HG02840 (cell line): ENCODE measurements at regions not wholly inside any gene's neighbourhood (a gene's known extent, or its start where the extent isn't known, plus 50 kb on each side); places are given as distances from the start of the nearest gene placed in this dataset.

Source experiments
- ATAC-seq: cut with Tn5 transposase; IDR thresholded peaks from one replicate; pipeline ENCODE4 v1.9.1; 2021; ENCODE audit warnings: mild to moderate bottlenecking, moderate library complexity, moderate number of reproducible peaks; ENCODE audit not compliant: unreplicated experiment, low FRiP score

DNA sequence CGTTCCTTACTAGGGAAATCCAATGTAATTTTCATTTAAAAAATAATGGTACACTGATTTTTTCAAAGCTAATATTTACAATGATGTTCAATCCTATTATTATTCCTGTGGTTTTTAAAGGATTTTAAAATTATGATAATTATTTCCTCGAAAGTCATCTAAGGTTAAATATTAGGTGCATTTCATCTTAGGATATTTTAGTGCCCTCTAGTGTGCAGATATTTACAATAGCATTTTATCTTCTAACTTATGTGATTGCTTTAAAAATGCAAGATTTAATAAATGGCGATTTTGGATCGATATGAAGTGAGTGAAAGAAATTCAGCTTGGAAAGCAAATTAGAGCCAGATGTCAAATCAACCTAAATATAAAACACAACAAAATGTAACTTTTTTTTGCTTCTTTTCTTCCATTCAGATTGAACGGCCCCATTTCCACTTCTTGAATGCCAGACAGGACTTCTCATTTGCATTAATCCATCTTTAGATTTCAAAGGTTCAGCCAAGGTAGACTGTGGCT is 293.5 kb downstream of the SLC6A15 start:
- no peak for ATAC-seq

DNA sequence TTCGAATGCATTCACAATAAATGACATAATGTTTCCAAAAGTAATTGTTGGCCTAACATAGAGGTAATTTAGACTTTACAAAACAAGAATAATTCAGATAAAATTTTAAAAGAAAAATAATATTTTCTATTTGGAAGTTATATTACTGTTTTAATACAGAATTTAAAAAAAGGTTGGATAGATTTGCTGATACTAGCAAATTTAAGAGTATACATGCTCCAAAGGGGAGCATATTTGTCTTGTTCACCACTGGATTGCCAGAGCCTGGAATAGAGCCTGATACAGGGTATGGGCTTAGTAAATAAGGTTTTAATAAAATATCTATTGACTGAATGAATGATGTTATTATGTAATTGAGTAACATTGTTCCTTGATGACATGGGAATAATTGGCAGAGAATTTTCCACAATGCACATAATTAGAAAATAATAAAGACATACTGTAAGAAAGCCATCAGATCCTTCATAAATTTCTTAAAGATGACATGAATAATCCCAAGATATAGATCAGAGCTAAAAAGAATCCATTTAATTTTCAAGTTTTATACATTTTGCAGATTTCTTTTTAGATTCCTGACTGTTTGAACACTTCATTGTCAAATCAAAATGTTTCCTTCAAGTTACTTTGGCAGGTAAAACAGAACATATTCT is 305.3 kb downstream of the SLC6A15 start:
- ATAC-seq: no peak

DNA sequence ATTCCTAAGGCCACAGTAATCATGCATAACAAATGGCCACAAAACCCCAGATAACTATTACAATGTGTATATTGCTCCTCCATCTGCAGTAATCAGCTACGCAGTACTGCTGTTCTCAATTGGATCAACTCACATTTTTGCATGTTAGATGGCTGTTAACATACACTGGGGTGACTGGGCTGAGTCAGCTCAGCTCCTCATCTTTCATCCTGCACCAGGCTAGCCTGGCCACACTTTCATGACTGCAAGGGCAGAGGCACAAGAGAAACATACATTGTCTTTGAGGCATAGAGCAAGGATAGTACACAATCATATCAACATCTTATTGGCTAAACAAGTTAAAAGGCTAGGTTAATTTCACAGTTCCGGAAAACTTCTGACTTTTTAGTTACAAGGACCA is 306.6 kb downstream of the SLC6A15 start:
- ATAC-seq: no peak

DNA sequence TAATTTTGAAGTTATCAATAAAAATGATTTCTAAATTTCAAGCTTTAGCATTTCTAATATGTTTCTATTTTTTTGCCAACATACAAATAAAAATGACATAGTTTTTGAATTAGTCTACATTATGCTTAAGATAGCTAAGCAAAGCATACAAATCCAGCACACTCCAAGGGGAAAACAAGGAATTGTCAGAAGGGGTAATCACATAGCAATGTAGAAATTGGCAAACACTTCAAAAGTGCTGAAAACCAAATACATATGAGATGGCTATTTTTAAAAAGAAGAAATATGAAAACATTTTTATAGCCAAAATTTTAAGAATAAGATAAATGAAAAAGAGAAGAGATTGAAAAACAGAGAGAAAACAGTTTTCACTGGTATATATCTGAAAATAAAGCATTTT is 308.0 kb downstream of the SLC6A15 start:
- ATAC-seq: no peak

DNA sequence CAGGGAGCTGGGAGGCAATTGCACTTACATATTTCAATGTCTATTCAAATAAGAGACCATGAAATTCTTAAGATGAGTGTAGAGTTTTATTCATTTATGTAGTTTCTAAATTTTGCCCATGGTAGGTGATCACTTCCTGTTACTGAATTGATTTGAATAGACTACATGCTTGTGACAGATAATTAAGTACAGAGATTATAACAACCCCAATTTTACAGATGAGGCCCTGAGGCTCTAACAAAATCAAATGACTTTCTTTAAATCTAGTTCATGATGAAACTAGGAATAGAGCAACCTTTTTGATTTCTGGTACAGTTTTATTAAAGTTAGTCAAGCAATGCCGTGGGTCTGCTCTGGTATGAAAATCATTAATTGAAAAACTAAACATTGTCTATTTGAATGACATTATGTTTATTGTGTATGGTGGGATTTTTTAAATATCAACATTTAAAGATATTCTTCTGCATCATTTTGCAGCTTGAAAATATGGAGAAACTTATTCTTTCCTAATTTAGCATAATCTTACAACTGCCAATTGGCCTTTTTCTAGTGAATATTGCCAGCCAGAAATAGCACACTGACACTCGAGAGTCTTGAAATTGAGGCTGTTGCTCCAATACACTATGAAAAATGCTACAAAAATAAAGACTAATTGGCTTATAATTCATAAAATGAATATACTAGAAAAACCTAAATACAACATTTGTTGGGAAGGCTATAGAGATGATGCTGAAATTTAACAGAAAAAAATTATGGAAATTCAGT is 308.9 kb downstream of the SLC6A15 start:
- no peak for ATAC-seq

DNA sequence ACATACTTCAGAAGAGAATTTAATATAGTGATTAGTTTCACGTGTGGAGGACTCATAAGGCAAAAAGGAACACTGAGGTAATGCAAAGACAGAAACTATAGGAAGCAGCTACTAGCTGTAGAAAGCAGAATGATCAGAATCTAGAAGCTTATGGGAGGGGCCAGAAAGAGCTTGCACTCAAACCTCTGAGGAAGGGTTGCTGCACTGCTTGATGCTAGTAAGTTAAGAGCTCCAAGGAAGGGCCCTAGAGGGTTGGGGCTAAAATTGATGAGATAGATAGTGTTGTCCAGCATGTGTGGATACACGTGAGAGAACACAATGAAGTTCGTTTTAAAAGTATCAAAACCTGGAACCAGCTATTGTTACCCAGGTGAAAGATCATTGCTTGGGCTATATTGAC is 311.1 kb downstream of the SLC6A15 start:
- ATAC-seq: no peak

DNA sequence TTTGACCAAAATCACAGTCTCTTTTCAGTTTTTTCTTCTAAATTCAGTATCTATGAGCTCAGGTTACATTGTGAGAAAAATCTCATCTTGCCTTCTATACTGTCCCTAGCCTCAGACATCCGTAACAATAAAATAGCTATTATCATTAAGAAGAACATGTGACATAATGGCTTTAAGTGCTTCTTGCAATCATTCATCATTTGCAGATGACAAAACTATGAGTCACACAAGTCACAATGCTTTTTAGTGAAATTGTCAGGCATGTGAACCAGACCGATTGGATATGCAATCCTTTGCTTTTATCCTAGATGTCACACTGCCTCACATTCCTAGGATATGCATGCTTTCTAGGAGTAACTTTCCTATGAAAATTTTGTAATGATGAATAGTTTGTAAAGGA is 313.1 kb downstream of the SLC6A15 start:
- ATAC-seq: no peak

DNA sequence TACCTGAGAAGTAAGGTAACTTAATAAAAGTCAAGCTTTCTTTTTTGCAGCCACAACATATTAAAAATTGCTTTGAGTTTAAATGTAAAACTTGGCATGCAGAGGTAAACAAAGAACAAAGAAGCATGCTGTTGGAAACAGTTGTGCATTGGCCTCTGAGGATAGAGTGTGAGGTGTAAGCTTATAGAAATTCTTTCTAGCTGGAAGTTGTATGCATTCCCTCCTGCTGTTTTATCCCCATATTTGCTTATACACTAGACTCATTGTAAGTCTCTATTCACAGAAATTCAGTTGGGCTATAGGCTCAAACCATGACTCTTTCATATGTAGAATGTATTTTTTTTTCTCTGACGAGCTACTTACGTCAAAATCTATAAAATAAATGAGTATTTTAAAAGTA is 316.3 kb downstream of the SLC6A15 start:
- ATAC-seq: no peak

DNA sequence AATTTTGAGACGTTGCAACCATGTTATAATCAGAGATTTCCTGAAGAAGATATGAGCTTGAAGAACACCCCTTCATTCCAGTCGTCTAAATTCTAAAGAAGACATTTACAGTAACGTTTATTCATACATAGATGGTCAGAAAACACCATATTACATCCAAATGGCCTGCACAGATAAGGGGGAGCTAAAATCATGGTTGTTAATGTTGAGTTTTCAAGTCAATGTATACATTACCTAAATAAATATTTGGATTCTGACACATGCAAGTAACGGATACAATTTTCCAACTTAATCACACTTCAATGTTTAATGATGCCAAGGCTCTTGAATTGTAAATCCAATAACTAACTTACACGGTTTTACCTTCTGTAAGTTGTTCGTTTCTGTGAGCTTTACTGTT is 318.4 kb downstream of the SLC6A15 start:
- ATAC-seq: no peak

DNA sequence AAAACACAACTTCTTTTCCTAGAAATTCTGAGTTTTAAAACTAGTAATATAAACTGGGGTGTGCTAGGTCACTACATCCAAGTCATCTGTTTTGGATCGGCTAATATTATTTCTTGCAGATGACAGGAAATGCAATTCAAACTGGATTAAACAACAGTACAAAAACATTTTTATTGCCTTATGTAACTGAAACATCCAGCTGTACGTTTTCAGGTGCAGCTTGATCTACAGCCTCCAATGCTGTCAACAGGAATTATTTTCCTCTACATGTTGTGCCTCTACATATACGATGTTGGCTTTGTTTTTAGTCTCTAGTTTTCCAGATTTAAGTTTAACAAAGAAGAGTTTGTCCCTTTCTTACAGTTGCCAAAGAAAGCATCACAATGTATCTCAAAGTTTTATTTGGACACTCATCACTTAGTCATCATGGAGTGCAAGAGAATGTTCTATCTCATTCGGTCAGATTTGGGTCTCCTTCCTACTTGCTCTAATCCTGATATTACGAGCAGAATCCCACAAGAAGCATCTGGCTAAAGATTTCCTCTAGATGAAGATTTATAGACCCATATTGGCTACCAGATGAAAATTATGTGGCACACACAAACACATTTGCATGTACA is 326.7 kb downstream of the SLC6A15 start:
- no peak for ATAC-seq

DNA sequence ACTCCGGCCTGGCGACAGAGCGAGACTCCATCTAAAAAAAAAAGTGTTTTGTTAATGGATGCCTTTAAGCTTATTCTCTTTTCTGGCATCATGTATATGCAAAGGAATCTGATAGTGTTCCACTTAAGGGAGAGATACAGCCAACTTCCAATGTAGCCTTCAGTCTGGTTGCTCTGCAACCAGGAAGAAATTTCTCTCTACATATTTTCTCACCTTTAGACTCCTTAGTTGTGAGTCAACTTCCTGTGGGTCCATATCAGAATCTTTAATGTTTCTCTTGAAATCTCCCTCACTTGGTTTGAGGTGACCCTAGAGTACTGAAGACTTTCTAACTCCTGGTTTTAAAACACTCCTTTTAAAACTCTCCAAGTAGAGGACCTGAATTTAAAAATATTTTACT is 340.4 kb downstream of the SLC6A15 start:
- ATAC-seq: no peak

DNA sequence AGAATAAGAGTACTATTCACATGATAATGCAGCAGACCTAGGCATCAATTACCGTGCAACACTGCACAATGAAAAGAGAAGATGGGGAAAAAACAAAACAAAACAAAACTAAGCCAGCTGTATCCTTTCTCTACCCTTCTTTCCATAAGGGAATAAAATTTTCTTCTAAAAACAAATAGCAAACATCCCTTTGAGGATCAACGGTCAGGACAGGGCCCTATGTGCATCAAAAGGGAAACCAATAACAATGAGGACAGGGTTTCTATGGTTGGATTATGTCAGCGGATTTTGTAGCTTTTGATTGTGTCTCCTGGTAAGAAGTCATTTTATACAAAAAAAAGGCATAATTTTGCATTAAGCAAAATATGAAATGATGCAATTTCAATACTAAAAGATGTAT is 350.3 kb downstream of the SLC6A15 start:
- no peak for ATAC-seq

DNA sequence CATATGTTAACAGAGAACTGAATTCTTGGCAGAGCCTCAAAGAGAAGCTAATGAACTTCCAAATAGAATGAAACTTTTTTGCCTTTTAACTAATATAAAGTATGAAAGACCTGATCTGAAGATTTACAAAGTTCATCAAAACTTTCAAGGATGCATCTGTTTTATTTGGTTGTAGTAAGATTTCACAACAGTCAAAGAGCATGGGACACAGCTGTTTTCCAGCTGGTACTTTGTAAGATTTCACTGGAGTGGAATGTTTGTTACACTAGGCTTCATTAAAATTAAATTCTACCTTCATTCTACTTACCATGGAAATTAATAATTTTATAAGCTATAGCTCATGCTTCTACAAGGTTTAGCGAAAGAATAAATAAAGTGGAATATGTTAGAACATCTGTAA is 351.2 kb downstream of the SLC6A15 start:
- ATAC-seq: no peak

DNA sequence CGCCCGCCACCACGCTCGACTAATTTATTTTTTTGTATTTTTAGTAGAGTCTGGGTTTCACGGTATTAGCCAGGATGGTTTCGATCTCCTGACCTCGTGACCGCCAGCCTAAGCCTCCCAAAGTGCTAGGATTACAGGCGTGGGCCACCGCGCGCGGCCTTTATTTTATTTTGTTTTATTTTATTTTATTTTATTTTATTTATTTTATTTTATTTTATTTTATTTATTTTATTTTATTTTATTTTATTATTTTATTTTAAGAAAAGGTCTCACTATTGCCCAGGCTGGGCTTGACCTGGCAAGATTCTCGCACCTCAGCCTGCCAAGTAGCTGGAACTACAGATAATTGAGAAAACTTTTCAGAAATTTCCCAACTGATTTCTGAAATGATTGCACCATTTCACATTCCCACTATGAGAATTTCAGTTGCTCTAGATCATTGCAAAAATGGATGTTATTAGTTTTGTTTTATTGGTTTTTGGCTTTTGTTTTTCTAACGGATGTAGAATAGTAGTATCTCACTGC is 358.3 kb downstream of the SLC6A15 start:
- ATAC-seq: no peak

DNA sequence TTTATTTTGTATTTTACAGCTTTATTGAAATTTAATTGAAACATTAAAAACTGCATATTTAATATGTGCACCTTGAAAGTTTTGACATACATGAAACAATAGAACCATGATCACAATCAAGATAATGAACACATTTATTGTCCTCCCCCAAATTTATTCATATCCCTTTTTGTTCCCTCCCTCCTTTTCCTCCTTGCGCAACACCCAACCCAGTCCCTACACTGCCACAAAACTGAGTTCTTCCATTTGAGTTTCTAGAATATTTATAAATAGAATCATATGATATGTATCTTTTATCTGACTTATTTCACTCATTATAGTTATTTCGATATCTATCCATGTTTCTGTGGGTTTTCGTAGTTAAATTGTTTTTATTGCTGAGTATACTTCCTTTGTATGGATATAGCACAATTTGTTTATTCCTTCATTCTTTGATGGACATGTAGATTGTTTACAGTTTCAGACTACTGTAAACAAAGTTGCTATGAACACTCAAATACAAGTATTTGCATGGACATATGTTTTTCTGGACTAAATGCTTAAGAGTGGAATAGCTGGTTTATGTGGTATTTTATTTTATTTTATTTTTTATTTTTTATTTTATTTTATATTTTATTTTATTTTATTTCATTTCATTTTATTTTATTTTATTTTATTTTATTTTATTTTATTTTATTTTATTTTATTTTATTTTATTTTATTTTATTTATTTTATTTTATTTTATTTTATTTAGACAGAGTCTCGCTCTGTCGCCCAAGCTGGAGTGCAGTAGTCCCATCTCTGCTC is 359.1 kb downstream of the SLC6A15 start:
- no peak for ATAC-seq

DNA sequence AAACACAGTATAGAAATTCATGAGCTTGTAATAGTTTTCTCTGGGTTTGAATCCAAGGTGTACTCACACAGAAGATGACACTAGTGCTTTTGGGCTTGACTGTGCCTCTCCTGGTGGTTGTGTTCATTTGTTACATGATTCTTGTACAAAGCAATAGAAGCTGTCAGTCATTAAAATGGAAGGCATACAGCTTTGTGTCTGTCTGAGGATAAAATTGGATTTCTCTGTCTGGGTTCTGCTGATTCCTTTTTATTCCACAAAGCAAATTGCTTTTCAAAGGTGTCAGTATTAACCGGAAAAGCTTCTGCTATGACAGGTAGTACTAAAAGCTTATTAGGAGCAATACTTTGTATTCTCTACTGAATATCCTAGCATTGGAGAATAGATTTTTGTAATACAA is 361.2 kb downstream of the SLC6A15 start:
- no peak for ATAC-seq

DNA sequence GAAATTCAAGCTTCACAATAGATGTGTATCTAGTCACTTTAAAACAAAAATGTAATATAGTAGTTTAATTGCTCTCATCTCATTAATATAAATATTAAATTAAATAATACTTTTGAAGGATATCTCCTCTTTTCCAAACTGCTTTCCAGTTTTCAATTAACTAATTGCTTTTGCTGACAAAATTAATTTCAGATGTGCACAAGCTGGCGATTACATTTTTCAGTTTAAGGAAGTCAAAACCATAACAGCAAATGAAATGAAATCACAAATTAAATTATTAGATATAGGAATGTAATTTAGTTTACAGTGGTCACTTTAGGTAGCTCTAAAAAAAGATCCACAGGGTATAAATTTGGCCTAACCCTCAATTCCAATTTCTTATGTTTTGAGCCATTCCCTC is 362.1 kb downstream of the SLC6A15 start:
- ATAC-seq: no peak

DNA sequence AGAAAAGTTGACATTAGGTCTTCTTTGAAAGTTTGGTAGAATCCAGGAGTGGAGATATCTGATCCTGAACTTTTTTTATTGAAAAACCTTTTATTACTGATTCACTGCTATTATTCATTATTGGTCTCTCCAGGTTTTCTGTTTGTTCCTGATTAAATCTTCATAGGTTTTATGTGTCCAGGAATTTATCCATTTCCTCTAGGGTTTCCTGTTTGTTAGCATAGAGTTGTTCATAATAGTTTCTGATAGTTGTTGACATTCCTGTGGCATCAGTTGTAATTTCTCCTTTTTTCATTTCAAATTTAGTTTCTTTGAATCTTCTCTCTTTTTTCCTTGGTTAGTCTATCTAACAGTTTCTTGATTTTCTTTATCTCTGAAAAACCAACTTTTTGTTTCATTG is 370.3 kb downstream of the SLC6A15 start:
- ATAC-seq: no peak

DNA sequence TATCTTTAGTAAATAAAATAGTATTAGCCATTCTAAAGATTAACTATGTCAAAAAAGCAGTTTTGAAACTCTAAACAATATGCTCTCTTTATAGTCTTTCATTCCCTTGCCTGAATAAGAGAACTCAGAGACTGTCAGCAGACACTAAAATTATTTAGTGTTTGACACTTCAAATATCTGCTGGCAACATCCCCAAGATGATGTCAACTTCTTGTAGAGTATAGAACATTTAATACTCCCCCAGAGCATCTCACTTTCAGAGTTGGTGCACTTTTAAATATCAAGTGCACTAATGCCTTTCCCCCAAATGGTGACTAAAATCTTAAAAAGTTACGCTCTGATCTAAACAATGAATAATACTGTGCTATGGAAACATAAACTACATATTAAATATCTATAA is 374.9 kb downstream of the SLC6A15 start:
- no peak for ATAC-seq

DNA sequence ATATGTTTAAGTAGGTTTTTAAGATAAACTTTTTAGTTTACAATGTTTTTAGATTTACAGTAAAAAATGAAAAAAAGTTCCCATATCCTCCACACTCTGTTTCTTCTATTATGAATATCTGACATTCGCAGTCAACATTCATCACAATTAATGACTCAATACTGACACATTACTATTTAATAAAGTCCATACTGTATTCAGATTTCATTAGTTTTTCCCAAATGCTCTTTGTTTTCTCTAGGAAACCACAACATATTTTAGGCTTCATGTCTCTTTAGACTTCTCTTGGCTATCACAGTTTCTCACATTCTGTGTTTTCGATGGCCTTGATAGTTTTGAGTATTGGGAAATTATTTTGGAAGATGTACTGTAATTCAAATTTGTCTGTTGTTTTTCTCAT is 399.8 kb downstream of the SLC6A15 start:
- ATAC-seq: no peak

DNA sequence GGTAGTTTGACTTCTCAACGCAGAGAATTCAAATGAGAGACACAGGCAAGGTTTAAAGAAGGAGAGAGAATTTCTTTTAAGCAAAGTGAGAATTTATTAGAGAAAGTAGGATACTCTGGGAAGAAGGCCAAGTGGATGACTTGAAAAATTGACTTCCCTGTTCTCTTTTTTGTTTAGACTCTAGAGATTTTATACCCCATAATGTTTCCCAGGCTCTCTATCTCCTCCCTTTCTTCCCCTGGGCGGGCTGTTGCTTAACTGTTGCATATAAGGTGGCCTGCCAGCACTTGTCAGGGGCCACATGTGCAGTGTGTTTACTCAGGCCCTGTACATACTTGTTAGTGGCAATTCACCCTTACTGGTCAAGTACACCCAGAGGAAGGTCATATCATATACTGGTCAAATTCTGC is 403.7 kb downstream of the SLC6A15 start:
- ATAC-seq: no peak
